HepG2 (cell line): ENCODE measurements at regions not wholly inside any gene's neighbourhood (a gene's known extent, or its start where the extent isn't known, plus 50 kb on each side); places are given as distances from the start of the nearest gene placed in this dataset.

ENCODE experiments used
- ARID2 ChIP-seq: sonication (generic); formaldehyde crosslinking; IDR thresholded peaks from 2 replicates; pipeline ENCODE4 v1.8.1; 2022; ENCODE audit warnings: mild to moderate bottlenecking, missing genetic modification reagents, borderline replicate concordance
- CCAR2 ChIP-seq: fragments of 200-400 bp; formaldehyde crosslinking; optimal IDR thresholded peaks from 2 replicates; pipeline ENCODE3; 2018; ENCODE audit warnings: low read depth, mild to moderate bottlenecking, low read length, moderate library complexity
- CTCF ChIP-seq: sonication (generic); formaldehyde crosslinking; IDR thresholded peaks from 2 replicates; pipeline ENCODE4 v1.5.0; 2020; ENCODE audit warnings: mild to moderate bottlenecking, missing genetic modification reagents, moderate library complexity
- E2F2 ChIP-seq: sonication (generic); formaldehyde crosslinking; IDR thresholded peaks from 2 replicates; pipeline ENCODE4 v1.4.0; 2020; ENCODE audit warnings: missing genetic modification reagents, borderline replicate concordance
- EP300 ChIP-seq, 3 experiments: sonication (generic) in 1 of 3; formaldehyde crosslinking in 1 of 3; IDR thresholded peaks; 2 replicates each; pipeline versions ENCODE4 v1.5.1 to v1.6.1; 2011 to 2020; ENCODE audit warnings: low read depth in 2 of 3, low read length in 2 of 3, borderline replicate concordance in 1 of 3, improper control_type of control experiment in 1 of 3, mild to moderate bottlenecking in 1 of 3, missing genetic modification reagents in 1 of 3, moderate library complexity in 1 of 3
- EZH2 ChIP-seq: conservative IDR thresholded peaks from 2 replicates; pipeline ENCODE4 v1.6.1; 2012; ENCODE audit warnings: mild to moderate bottlenecking, low read depth, low read length, moderate library complexity
- FOXA1 ChIP-seq, 2 experiments: fragments of 450-650 bp in 1 of 2; sonication (generic) in 1 of 2; formaldehyde crosslinking in 1 of 2; IDR thresholded peaks; 2 replicates each; pipeline versions ENCODE4 v1.4.0 to v1.6.1; 2016 to 2020; ENCODE audit warnings: missing genetic modification reagents in 1 of 2
- MXD3 ChIP-seq: IDR thresholded peaks from 2 replicates; pipeline ENCODE4 v1.6.1; 2016; ENCODE audit warnings: mild to moderate bottlenecking, missing biosample characterization, missing genetic modification reagents
- MYNN ChIP-seq: sonication (generic); formaldehyde crosslinking; IDR thresholded peaks from 2 replicates; pipeline ENCODE4 v1.4.0; 2020; ENCODE audit warnings: mild to moderate bottlenecking, low read depth, missing genetic modification reagents
- NR3C1 ChIP-seq: sonication (generic); formaldehyde crosslinking; IDR thresholded peaks from 2 replicates; pipeline ENCODE4 v1.4.0; 2020; ENCODE audit warnings: missing genetic modification reagents
- RARG ChIP-seq: sonication (generic); formaldehyde crosslinking; IDR thresholded peaks from 2 replicates; pipeline ENCODE4 v1.4.0; 2020; ENCODE audit warnings: low read depth, mild to moderate bottlenecking, missing genetic modification reagents
- SP1 ChIP-seq, 2 experiments: fragments of 450-650 bp in 1 of 2; sonication (generic) in 1 of 2; formaldehyde crosslinking in 1 of 2; IDR thresholded peaks; 2 replicates each; pipeline versions ENCODE4 v1.4.0 to v1.6.1; 2016 to 2020; ENCODE audit warnings: missing genetic modification reagents in 1 of 2
- TAF15 ChIP-seq: fragments of 200-400 bp; formaldehyde crosslinking; IDR thresholded peaks from one replicate; pipeline ENCODE4 v1.6.1; 2018; ENCODE audit warnings: mild to moderate bottlenecking, low read depth, low read length; ENCODE audit not compliant: poor library complexity, severe bottlenecking
- ZNF24 ChIP-seq: fragments of 450-650 bp; IDR thresholded peaks from 2 replicates; pipeline ENCODE4 v1.6.1; 2017; ENCODE audit warnings: antibody characterized with exemption, mild to moderate bottlenecking

- TF ChIP-seq CCAR2 (no peak), E2F2 (CRISPR knock-in tag) (no peak), ZNF24 (no peak), SP1 (IDR thresholded peaks at IDR 0.05) (no peak), SP1 (CRISPR knock-in tag; IDR thresholded peaks at IDR 0.05) (no peak), MYNN (no peak), EZH2 (no peak), CTCF (no peak), EP300 (IDR thresholded peaks at IDR 0.05; ENCODE audit: low read depth in 2 of 2, low read length in 2 of 2) (no peak), EP300 (CRISPR knock-in tag; IDR thresholded peaks at IDR 0.05; ENCODE audit: borderline replicate concordance) (no peak), ARID2 (CRISPR knock-in tag) (no peak), NR3C1 (CRISPR knock-in tag) (no peak), FOXA1 (IDR thresholded peaks at IDR 0.05) (no peak), FOXA1 (CRISPR knock-in tag; IDR thresholded peaks at IDR 0.05) (no peak), MXD3 (CRISPR knock-in tag) (no peak), RARG (CRISPR knock-in tag) (no peak), TAF15 (no peak)
Observed at GRCh38 chr6:141303907-141304306, 828.8 kb upstream of the GJE1 start.
